ENCODE measurements at regions not wholly inside any gene's neighbourhood (a gene's known extent, or its start where the extent isn't known, plus 50 kb on each side); places are given as distances from the start of the nearest gene placed in this dataset.

GRCh38 chr6:81608776-81609175, 143.7 kb downstream of the TENT5A start:
- H3K27me3 ChIP-seq (ENCODE audit: control insufficient read depth in 4 of 4, insufficient read depth in 4 of 4, low read length in 3 of 4) = no peaks in the 10 kb centered on the region
- H3K27ac ChIP-seq (ENCODE audit: low read depth in 1 of 2, low read length in 2 of 2) = no peak overlapping the region
- no peaks in the 10 kb centered on the region for H3K4me1 ChIP-seq (ENCODE audit: control insufficient read depth in 4 of 4, insufficient read depth in 4 of 4, low read length in 3 of 4)
- no peak for TF ChIP-seq ZBTB33 (IDR thresholded peaks at IDR 0.05)
- no peak for TF ChIP-seq HNF4A (conservative IDR thresholded peaks at IDR 0.05)
- no peak for TF ChIP-seq EGR1 (IDR thresholded peaks at IDR 0.05; ENCODE audit: low read depth in 2 of 2)
- TF ChIP-seq FOXA1 (IDR thresholded peaks at IDR 0.05) = no peak
- TF ChIP-seq TAF1 (conservative IDR thresholded peaks at IDR 0.05) = no peak
- H3K36me3 ChIP-seq (ENCODE audit: control insufficient read depth in 4 of 4, insufficient read depth in 3 of 4, low read depth in 1 of 4, low read length in 3 of 4) = no peaks in the 10 kb centered on the region
- no peak overlapping the region for H3K9ac ChIP-seq (ENCODE audit: low read depth in 1 of 2, low read length in 2 of 2)
- 95% methylated on average over 2 of the region's 2 CpGs for WGBS
- H3K4me3 ChIP-seq (ENCODE audit: low read depth in 1 of 3, low read length in 3 of 3) = no peak overlapping the region
- DNase-seq (ENCODE audit: low spot score) = no peak
- H3K9me3 ChIP-seq (ENCODE audit: control insufficient read depth in 4 of 4, low read length in 3 of 4) = no peaks in the 10 kb centered on the region

GRCh38 chr6:81606965-81607381, 145.5 kb downstream of the TENT5A start:
- 89% methylated on average over 2 of the region's 2 CpGs for WGBS
- Histone ChIP-seq H3K27me3 (ENCODE audit: control insufficient read depth in 4 of 4, insufficient read depth in 4 of 4, low read length in 3 of 4) (no peaks in the 10 kb centered on the region), H3K4me1 (ENCODE audit: control insufficient read depth in 4 of 4, insufficient read depth in 4 of 4, low read length in 3 of 4) (no peaks in the 10 kb centered on the region), H3K27ac (ENCODE audit: low read depth in 1 of 2, low read length in 2 of 2) (no peak overlapping the region), H3K9ac (ENCODE audit: low read depth in 1 of 2, low read length in 2 of 2) (no peak overlapping the region), H3K9me3 (ENCODE audit: control insufficient read depth in 4 of 4, low read length in 3 of 4) (no peaks in the 10 kb centered on the region), H3K36me3 (ENCODE audit: control insufficient read depth in 4 of 4, insufficient read depth in 3 of 4, low read depth in 1 of 4, low read length in 3 of 4) (no peaks in the 10 kb centered on the region), H3K4me3 (ENCODE audit: low read depth in 1 of 3, low read length in 3 of 3) (no peak overlapping the region)
- no peak for DNase-seq (ENCODE audit: low spot score)
- TF ChIP-seq TAF1 (conservative IDR thresholded peaks at IDR 0.05) (no peak), ATF3 (IDR thresholded peaks at IDR 0.05) (no peak), CTCF (IDR thresholded peaks at IDR 0.05; ENCODE audit: low read depth, low read length, missing input control) (no peak), FOXA1 (IDR thresholded peaks at IDR 0.05) (no peak), YY1 (IDR thresholded peaks at IDR 0.05) (no peak), MAX (IDR thresholded peaks at IDR 0.05) (no peak), HNF4A (conservative IDR thresholded peaks at IDR 0.05) (no peak), REST (IDR thresholded peaks at IDR 0.05) (no peak), RAD21 (IDR thresholded peaks at IDR 0.05) (no peak), GABPA (IDR thresholded peaks at IDR 0.05 in 1 of 2, conservative IDR thresholded peaks at IDR 0.05 in 1 of 2) (no peak), EGR1 (IDR thresholded peaks at IDR 0.05; ENCODE audit: low read depth in 2 of 2) (no peak), FOXA2 (IDR thresholded peaks at IDR 0.05) (no peak), ZBTB33 (IDR thresholded peaks at IDR 0.05) (no peak), JUND (IDR thresholded peaks at IDR 0.05) (no peak), HNF4G (IDR thresholded peaks at IDR 0.05) (no peak), SP1 (IDR thresholded peaks at IDR 0.05) (no peak), NR2F2 (IDR thresholded peaks at IDR 0.05) (no peak)
